ENCODE measurements at regions not wholly inside any gene's neighbourhood (a gene's known extent, or its start where the extent isn't known, plus 50 kb on each side); places are given as distances from the start of the nearest gene placed in this dataset.
"Not testable (repeated sequence)": the region's sequence is repeated elsewhere in the genome, so short reads cannot be mapped to it uniquely, and the experiment has no call there.

DNA sequence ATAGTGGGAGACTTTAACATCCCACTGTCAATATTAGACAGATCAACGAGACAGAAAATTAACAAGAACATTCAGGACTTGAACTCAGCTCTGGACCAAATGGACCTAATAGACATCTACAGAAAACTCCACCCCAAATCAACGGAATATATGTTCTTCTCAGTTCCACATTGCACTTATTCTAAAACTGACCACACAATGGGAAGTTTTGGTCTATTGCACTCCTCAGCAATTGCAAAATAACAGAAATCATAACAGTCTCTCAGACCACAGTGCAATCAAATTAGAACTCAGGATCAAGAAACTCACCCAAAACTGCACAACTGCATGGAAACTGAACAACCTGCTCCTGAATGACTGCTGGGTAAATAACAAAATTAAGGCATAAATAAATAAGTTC lies 449.9 kb upstream of the FANCL start:
- DNase-seq (ENCODE audit: extremely low read depth, low read depth) = not testable (repeated sequence)

DNA sequence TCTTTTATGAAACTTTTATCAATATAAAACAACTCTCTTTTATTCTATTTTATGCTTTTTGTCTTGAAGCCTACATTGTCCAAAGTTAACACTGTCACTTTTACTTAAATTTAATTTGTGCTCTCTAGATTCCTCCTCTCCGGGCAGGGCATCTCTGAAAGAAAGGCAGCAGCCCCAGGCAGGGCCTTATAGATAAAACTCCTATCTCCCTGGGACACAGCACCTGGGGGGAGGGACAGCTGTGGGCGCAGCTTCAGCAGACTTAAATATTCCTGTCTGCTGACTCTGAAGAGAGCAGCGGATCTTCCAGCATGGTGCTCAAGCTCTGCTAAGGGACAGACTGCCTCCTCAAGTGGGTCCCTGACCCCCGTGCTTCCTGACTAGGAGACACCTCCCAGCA lies 447.7 kb upstream of the FANCL start:
- no peak for DNase-seq (ENCODE audit: extremely low read depth, low read depth)

DNA sequence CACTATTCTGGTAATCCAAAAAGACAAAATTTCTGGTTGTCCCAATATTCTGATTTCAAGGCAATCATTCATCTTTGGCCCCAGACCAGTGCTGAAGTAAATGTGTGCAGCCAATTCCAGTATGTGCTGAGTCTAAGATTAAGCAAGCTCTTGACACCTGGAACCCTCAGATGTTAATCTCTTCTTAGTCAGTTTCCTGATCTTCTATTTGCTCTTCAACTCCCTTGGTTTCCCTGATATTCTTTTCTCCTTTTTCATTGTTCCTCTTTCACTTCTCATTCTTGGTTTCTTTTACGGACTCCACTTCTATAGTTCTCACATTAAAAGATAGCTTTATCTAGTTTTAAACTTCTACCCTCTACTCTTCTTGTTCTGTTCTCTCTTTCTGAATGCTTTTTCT lies 445.7 kb upstream of the FANCL start:
- no peak for DNase-seq (ENCODE audit: extremely low read depth, low read depth)

DNA sequence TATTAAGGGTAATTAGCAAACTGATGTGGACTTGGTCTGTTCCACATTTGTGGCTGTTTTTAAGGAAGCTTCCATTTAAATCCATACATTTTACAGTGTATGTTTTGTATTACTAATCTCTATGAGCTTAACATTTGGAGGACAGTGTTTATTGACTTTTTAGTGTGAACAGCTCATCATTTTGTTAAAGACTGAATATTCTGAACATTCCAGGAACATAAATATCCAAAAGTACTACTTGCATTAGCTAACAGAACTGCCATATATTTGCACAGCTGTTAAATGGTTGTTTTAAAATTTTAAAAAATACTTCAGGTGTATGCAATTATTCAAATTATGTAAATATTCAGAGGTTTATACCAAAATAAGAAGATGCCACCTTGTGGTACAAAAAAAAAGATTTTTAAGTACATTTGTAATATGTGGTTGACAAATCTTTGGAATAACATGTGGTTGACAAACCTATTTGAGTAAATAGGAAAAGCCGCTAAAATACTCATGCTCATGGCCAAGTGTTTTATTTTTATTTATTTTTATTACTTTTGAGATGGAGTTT lies 439.7 kb upstream of the FANCL start:
- DNase-seq (ENCODE audit: extremely low read depth, low read depth) = peak; percentile 15

DNA sequence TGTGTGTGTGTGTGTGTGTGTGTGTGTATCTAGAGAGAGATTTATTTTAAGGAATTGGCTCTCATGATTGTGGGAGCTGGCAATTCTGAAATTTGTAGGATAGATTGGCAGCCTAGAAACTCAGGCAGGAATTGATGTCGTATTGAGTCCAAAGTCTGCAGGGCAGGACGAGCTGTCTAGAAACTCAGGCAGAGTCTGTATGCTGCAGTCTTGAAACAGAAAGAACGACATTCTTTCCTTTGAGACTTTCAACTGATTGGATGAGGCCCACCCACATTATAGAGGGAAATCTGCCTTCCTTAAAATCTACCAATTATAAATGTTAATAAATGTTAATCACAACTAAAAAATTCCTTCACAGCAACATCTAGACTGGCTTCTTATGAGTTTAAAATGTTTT lies 436.6 kb upstream of the FANCL start:
- DNase-seq (ENCODE audit: extremely low read depth, low read depth) = no peak

DNA sequence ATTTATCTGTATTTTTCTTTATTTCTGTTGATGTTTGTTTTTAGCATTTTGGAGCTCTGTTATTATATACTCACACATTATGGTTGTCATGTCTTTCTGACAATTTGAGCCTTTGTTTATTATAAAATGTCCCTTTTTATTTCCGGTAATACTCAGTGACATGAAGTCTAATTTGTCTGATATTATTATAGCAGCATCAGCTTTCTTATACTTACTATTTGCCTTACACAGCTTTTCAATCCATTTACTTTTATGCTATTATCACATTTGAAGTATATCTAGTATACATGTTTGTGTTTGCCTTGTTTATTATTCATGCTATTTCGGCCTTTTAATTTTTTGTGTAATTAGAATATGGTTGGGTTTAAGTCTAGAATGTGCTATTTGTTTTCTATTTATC lies 430.6 kb upstream of the FANCL start:
- no peak for DNase-seq (ENCODE audit: extremely low read depth, low read depth)

DNA sequence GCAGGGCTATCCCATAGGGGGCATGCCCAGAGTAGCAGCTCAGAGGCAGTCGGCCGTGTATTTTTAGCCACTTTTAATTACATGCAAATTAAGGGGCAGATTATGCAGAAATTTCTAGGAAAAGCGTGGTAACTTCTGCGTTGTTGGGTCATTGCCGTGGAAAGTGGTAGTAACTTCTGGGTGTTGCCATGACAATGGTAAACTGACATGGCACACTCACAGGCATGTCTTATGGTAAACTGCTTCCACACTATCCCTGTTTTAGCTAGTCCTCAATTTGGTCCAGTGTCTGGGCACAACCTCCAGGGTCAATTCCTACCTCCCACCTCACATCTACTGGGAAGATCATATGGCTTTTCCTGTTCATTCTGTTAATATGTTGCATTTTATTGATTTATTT lies 428.9 kb upstream of the FANCL start:
- no peak for DNase-seq (ENCODE audit: extremely low read depth, low read depth)

DNA sequence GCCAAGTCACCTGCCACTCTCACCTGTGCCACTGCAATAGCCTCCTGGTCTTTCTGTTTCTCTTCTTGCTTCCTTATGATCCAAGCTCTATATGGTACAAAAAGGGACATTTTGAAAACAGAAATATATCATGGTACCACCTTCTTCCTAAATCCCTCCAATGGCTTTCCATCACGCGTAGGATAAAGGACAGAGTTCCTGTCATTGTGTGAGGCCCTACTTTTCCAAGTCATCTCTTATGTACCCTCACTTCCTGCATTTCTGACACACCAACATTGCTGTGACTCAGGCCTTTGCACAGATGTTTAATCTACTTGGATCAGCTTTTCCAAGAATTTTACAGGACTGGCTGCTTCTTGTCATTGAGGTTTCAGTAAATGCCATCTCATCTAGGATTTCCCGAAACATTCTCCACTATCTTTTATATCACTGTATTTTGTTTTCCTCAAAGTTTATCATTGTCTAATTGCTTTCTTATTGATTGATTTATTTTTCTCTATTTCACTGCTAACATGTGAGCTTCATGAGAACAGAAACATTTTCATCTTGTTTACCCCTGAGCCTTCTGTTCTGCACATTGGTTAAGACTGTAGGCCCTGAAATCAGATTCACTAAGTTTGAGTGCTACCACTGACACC lies 426.1 kb upstream of the FANCL start:
- DNase-seq (ENCODE audit: extremely low read depth, low read depth) = no peak

DNA sequence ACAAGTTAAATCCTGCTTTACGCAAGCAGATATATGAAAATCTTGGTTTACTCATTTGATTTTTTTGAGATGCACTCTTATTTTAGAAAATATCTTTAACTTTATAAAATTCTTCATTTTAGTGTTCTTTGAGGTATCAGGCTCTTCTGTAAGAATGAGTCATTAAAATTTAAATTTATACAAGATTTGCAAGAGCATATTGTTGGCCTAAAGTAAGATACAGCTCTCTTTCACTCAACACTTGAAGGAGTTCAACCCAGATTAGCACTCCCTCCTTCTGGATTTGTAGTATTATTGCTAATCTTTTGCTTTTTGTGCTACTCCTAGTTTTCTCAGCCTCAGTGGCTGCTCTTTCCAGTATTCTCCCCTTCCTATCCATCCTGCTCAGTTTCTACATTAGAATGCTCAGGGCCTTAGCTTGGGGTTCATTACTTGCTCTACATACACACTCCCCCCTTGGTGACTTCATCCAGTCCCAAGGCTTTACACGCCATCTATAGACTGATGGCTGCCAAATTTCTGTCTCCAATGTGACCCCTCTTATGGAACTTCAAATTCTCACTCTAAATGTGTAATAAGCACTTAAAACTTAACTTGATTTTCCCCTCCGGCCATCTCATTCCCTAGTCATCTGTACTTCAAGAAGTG lies 425.3 kb upstream of the FANCL start:
- DNase-seq (ENCODE audit: extremely low read depth, low read depth) = no peak

DNA sequence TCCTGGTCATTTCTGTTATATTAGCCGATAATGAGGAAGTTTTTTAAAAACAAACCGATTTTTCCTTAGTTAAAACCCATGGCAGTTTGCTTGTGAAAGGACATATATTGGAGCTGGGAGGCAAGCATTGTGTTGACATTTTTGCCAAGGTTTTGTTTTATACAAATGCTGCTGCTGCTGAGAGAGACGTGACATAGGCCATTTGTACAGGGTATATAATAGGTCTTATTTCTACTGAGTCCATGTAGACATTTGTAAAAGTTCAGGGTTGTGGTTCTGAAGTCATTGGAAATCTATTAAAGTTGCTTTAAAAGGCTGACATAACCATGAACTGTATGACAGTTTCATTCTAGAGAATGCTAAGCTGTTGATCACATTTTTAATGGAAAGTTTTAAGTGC lies 424.0 kb upstream of the FANCL start:
- no peak for DNase-seq (ENCODE audit: extremely low read depth, low read depth)

DNA sequence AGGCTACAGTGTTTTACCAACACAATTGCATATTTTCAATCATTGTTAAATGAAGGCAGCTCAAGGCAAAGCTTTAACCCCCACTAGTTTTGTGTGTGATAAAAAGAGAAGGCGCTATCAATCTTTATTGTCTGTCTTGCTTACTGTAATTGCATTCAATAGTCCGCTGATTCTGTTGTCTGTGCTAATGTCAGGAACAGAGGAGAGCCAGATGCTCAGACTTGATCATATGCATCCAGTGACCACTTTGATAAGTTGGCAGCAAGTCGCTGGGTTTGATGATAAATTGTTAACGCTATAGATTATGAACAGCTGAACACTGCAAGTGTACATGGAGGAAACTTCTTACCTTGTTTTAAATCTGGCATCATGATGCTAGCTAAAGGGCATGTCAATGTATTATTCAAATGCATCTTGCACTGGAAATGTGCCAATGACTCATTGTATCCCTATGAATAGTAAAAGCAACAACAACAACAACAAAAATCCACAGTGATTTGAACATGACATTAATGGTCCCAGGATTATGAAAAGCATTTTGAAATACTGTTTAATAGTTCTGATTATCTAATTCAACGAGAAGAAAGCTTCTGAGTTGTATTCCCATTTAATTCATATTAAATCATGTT lies 423.5 kb upstream of the FANCL start:
- DNase-seq (ENCODE audit: extremely low read depth, low read depth) = no peak

DNA sequence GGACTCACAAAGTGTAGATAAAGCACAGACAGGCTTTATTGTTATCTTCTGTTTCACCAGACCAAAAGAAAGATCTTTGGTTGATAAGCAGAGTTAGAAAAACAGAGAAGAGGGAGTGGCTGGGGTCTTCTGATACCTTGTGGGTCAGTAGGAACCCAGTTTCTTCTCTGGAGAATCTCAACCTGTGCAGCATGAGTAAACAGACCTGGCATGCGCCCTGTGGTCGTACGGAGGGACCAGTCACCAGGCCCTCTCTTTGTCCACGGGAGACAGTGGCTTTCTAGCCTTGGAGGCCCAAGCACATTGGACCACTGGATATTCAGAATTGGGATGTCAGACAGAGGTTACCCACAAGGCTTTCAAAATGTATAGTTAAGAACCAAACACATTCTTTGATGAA lies 418.9 kb upstream of the FANCL start:
- no peak for DNase-seq (ENCODE audit: extremely low read depth, low read depth)

DNA sequence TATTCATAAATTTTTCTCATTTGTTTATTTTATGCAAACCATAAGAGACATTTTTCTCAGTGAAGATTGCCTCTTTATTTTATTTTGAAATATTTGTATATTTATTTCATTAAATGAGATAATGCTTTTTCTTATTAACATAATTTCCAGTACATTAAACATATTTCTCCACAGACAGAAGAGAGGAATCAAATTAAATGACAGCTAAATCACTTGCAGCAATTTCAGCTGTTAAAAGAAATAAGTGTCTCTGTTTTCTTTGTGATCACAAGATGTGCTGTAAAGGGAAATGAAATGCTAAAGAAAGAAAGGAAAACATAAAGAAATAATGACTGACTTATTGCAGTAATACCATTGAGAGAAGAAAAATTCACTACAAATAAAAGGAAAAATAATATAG lies 414.0 kb upstream of the FANCL start:
- DNase-seq (ENCODE audit: extremely low read depth, low read depth) = no peak

DNA sequence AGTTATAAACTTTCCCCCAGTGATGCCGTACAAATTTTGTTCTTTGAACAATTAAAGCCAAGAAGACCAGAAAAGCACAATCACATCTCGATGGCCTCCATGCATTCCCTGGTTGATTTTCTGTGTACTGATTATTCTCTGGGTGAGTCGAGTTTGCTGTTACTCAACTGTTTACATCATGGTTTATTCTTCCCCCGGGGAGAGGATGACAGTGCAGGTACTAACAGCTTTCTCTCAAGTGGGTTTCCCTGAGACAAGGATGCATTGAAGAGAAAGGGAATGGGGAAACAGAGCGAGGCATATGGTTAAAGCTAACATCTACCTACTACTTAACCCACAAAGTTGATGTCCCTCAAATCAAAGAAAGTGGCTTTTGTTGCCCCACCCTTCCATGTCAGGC lies 410.8 kb upstream of the FANCL start:
- DNase-seq (ENCODE audit: extremely low read depth, low read depth) = no peak

DNA sequence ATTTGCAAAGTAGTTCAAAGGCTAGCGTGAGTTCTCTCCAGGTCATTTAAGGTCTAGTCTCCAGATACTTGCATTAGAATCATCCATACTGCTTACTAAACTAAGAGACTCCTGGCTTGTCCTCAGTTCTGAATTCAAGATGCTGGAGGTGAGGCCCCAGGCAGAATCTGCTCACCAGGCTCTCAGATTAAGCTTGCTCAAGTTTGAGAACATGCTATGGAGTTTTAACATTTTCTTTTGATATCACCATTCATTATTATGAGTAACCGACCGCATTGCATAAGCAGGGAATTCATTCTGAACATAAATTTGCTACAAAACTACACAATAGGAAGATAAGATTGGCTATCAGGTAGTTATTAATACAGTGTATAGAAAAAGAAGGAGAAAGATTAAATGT lies 409.7 kb upstream of the FANCL start:
- no peak for DNase-seq (ENCODE audit: extremely low read depth, low read depth)

DNA sequence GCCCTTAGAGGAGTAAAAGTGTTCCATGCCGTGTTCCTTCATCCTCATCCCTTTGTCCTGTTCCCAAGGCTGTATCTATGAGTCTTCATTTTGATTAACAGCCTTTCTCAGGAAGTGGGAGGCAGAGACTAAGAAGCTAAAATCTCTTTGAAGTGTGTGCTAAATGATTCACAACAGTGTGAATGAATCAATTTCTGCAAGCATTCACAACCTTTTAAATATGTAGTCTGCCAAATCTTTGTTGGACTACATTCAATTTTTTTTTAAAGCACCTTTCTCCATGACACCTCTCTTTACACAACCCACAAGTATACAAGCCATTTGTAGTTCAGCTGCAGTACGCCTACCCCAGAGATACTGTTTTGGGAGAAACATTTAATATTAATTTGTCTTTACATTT lies 408.6 kb upstream of the FANCL start:
- no peak for DNase-seq (ENCODE audit: extremely low read depth, low read depth)

DNA sequence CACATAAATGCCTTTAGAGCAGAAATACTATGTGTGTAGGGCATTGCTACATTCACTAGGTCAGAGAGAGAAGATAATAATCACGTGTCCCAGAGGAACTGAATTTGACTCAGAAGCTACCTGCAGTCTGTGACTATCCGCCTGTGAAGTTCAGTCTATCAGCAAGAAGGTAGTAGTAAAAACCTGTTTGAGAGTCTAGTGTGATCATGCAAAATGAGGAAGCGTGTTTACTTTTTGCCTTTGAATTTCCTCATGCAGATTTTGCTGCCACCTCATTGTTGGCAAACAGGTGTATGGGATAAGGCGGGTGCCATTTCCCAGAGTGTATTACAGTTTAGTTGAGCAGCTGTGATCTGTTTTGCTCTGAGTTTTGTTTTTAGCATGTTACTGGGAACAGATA lies 403.9 kb upstream of the FANCL start:
- no peak for DNase-seq (ENCODE audit: extremely low read depth, low read depth)

DNA sequence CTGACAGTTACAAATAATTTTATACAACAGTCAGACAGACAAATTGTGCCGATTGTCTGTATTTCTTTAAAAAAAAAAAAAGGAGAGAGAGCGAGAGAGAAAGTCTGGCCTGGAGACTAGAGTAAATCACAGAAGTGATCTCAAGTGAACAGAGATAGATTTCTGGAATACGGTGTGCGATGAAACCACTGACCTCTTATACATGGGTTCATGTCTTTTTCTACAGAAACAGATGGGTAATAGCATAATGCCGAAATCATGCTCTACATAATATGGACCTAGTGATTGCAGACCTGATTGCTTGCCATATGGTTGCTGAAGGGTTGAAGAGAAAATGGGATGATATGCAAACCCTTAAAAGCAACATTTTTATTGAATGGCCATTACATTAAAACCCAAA lies 403.3 kb upstream of the FANCL start:
- DNase-seq (ENCODE audit: extremely low read depth, low read depth) = no peak

DNA sequence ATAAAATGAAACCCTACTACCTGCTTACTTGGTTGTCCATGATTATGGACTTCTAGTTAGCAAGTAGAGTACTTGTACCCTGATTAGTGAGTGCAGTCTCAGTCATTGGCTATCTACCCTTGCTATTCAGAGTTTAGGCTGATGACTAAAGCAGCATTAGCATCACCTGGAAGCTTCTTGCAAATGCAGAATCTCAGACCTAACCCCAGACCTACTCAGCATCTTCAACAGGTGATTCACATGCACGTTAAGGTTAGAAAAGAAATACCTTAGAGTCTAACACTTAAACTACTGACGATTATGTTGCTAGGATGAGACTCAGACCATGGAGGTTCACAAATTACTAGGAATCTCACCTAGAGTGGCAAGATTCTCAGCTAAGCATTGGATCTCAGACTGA lies 399.9 kb upstream of the FANCL start:
- no peak for DNase-seq (ENCODE audit: extremely low read depth, low read depth)

DNA sequence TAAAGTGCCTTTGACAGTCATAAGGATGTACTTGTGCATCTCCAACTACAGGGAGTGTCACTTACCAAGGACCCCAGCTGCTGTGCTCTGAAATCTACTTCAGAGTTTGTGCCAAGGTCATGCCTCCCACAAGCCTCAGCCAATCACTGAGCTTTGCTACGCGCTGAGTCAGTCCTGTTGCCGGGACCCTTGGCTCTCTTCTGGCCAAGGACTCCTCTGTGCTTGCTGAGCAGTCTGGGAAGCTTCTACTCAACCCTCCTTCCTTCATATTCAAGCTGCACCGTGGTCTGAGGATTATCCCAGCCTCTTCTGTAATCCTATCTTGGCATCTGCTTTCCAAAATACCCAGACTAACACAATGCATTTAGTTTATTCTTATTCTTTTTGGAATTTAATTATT lies 398.9 kb upstream of the FANCL start:
- no peak for DNase-seq (ENCODE audit: extremely low read depth, low read depth)

DNA sequence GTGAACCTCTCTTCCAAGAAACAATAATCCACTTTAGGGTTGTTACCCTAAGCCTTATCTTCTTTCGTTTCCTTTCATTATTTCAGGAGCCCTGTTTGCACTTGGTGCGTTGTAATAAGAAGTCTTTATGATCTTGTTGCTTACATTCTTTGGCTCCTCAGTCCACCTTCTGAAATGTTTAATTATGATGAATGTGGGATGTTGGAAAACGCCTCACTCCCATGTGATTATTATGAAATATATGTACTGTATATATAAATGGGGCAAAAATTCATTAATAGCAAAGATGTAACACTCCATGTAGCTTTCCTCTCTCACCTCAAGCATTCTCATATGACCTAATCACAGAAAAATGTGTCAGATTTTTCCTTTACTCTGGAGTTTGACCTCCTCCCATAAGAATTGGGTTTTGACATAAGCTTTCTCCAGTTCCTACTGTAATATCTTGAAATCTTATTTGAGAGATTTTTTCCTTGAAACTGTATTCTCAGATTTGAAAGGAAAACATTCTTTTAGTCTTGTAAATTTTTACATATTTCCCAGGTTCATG lies 397.2 kb upstream of the FANCL start:
- DNase-seq (ENCODE audit: extremely low read depth, low read depth) = peak; percentile 72

DNA sequence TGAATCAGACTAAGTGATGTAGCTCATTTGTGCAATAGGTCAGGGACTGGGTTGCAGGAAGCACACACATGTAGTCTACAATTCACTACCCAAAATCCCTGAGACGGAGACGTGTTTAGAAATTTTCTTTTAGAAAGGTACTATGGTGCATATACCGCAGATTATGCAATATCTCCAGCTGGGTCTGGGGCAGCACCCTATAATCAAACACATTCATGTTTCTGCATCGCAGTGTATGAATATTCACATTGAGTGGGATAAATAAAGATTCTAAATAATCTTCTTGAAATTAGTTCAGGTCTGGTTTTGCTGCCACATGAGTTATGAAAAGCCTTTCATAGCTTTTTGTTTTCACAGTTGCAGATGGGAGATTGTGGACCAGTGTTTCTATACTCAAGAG lies 395.7 kb upstream of the FANCL start:
- no peak for DNase-seq (ENCODE audit: extremely low read depth, low read depth)

Data from NCI-H460 (cell line).